ENCODE measurements at regions not wholly inside any gene's neighbourhood (a gene's known extent, or its start where the extent isn't known, plus 50 kb on each side); places are given as distances from the start of the nearest gene placed in this dataset.

DNA sequence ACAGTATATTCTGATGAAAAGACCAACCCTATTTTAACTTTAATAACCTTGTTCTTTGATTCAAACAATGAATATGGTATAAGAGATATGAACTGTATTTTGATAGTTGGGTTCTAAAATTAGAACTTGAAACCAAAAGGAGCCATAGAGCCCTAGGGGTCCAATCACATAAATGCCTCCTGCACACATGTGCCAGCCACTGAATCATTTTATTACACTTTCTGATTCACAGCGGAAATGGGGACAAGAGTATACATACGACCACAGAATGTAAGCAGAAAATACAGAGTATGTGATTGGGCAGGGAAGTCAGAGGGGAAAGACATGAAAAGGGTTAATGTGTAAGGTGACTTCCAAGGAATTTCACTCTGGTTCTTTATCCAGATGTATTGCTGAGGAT lies 1000.2 kb downstream of the NR2F1-AS1 start:
- H3K9me3 ChIP-seq (ENCODE audit: low read length), result no peaks in the 10 kb centered on the region
- H3K36me3 ChIP-seq (ENCODE audit: insufficient read depth, low read length), result no peaks in the 10 kb centered on the region
- H3K27ac ChIP-seq (ENCODE audit: low read depth, low read length), result no peak overlapping the region
- no peak overlapping the region for H3K4me3 ChIP-seq (ENCODE audit: low read depth in 1 of 2, low read length in 2 of 2)
- peaks cover 6% of the 10 kb centered on the region for H3K4me1 ChIP-seq (ENCODE audit: insufficient read depth, low read length)
- H3K27me3 ChIP-seq (ENCODE audit: control insufficient read depth in 1 of 2, insufficient read depth in 2 of 2, low read length in 2 of 2), result no peaks in the 10 kb centered on the region
- no peak overlapping the region for H3K9ac ChIP-seq (ENCODE audit: low read length)

DNA sequence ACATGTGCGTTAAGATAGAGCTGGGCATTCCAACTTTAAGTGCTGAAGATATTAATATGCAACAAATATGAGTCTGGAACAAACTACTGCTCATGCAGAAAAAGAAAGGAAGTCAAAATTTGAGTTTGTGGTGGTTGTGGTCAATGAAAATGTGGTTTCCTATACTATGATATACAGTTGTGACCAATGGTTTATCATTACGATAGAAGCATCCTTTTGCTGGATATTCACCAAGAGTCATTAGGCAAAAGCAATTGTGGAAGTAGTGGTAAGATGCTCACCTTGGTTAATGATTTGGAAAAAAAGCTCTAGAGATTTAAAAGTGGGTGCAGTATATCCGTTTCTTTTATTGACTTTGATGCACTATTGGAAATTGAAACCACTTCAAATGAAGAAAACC lies 1007.0 kb downstream of the NR2F1-AS1 start:
- no peak overlapping the region for H3K9ac ChIP-seq (ENCODE audit: low read length)
- H3K27me3 ChIP-seq (ENCODE audit: control insufficient read depth in 1 of 2, insufficient read depth in 2 of 2, low read length in 2 of 2), result no peaks in the 10 kb centered on the region
- H3K9me3 ChIP-seq (ENCODE audit: low read length), result no peaks in the 10 kb centered on the region
- no peaks in the 10 kb centered on the region for H3K4me1 ChIP-seq (ENCODE audit: insufficient read depth, low read length)
- no peak overlapping the region for H3K4me3 ChIP-seq (ENCODE audit: low read depth in 1 of 2, low read length in 2 of 2)
- H3K36me3 ChIP-seq (ENCODE audit: insufficient read depth, low read length), result no peaks in the 10 kb centered on the region
- H3K27ac ChIP-seq (ENCODE audit: low read depth, low read length), result no peak overlapping the region

DNA sequence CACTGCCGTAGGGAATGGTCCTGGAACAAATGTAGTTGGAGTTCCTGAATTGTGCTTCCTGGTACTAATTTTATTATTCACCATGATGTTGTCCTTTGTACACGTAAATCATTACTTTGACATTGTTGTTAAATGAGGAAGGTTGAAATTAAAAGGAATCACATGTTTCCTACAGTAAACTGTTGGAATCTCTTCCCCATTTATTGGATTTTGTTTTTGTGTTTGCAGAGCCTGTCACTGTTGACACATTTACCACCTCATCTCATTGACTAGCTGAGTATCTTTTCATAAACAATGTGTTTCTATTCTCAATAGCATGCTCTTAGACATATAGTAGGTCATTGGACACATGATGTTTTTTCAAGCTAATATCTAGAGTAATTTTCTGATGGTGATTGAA lies 1012.5 kb downstream of the NR2F1-AS1 start:
- no peak overlapping the region for H3K4me3 ChIP-seq (ENCODE audit: low read depth in 1 of 2, low read length in 2 of 2)
- no peak overlapping the region for H3K9ac ChIP-seq (ENCODE audit: low read length)
- H3K9me3 ChIP-seq (ENCODE audit: low read length), result no peaks in the 10 kb centered on the region
- H3K27me3 ChIP-seq (ENCODE audit: control insufficient read depth in 1 of 2, insufficient read depth in 2 of 2, low read length in 2 of 2), result no peaks in the 10 kb centered on the region
- no peaks in the 10 kb centered on the region for H3K36me3 ChIP-seq (ENCODE audit: insufficient read depth, low read length)
- H3K27ac ChIP-seq (ENCODE audit: low read depth, low read length), result no peak overlapping the region
- H3K4me1 ChIP-seq (ENCODE audit: insufficient read depth, low read length), result no peaks in the 10 kb centered on the region

DNA sequence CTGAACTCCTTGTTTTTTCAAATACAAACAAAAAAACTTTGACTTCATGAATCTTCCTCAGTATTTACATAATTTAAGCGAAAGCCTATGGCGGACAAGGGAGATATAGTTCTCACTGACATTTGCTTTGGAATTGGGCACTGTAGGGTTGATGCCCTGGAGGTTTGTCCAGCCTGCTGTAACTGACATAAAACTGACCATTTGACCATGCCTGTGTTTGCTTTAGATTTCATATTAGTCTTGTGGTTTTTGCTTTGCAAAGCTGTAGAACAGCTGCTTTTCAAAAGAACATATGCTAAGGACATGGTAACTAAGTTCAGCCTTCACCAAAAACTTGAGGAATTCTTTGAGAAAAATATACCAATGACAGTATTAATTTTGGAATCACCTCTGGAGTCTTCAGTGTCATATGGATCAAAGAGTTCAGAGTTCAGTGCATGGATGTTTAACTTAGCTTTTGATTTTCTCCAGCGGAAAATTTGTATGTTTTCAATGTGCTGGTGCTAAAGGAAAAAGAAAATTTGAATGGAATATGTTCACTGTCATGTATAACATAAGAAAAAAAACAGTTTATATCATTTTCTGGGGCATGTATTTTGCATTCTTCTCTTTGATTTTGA lies 1013.1 kb downstream of the NR2F1-AS1 start:
- Histone ChIP-seq H3K4me1 (ENCODE audit: insufficient read depth, low read length) (no peaks in the 10 kb centered on the region), H3K27me3 (ENCODE audit: control insufficient read depth in 1 of 2, insufficient read depth in 2 of 2, low read length in 2 of 2) (no peaks in the 10 kb centered on the region), H3K27ac (ENCODE audit: low read depth, low read length) (no peak overlapping the region), H3K4me3 (ENCODE audit: low read depth in 1 of 2, low read length in 2 of 2) (no peak overlapping the region), H3K9me3 (ENCODE audit: low read length) (no peaks in the 10 kb centered on the region), H3K36me3 (ENCODE audit: insufficient read depth, low read length) (no peaks in the 10 kb centered on the region), H3K9ac (ENCODE audit: low read length) (no peak overlapping the region)

DNA sequence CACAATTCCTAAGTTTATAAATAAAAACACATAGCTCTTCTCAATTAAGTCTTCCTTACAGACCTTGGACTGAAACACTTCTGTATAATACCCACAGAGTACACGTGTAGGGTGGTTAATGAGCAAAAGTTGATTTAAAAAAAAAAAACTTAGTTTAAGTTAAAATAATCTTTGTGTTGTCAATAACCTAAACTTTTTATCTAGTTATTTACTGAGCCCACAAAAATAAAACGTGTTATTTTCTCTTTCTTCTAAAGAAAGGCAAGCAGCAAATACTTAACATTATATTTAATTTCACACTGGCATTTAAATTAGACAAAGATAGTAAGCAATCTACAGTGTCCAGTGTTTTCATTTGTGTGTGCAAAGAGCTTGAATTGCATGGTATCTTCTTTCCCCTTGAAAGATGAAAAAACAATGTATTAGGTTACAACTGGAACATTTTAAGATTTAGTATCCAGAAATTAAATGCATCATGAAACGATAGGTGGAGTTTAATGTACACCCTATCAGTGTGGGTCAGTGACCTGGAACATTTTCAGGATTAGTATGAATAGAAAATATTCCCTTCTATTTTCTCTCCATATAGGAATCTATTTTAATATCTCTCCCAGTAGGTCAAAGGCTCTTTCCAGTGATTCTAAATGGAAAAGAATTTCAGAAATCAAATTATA lies 1014.8 kb downstream of the NR2F1-AS1 start:
- no peak overlapping the region for H3K27ac ChIP-seq (ENCODE audit: low read depth, low read length)
- H3K27me3 ChIP-seq (ENCODE audit: control insufficient read depth in 1 of 2, insufficient read depth in 2 of 2, low read length in 2 of 2), result no peaks in the 10 kb centered on the region
- H3K9ac ChIP-seq (ENCODE audit: low read length), result no peak overlapping the region
- no peaks in the 10 kb centered on the region for H3K9me3 ChIP-seq (ENCODE audit: low read length)
- H3K4me1 ChIP-seq (ENCODE audit: insufficient read depth, low read length), result no peaks in the 10 kb centered on the region
- H3K36me3 ChIP-seq (ENCODE audit: insufficient read depth, low read length), result no peaks in the 10 kb centered on the region
- H3K4me3 ChIP-seq (ENCODE audit: low read depth in 1 of 2, low read length in 2 of 2), result no peak overlapping the region

DNA sequence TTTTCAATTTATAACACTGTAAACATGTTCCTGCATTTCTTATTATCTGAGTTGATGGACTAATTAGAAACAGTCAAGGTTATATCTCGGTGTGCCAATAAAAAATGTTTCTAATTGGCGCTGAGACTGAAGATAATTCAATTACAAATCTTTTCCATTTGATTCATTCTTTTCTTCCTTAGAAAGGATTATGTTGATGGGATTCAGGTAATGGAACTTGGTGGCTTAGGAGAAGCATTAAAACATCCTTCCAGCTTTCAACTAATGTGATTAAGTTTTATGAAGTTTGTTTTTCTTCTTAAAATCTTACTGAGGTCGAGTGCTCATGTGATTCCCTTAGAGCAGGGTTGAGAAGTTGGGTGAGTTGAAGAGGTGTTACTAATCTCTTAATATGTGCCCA lies 1015.3 kb downstream of the NR2F1-AS1 start:
- Histone ChIP-seq H3K4me3 (ENCODE audit: low read depth in 1 of 2, low read length in 2 of 2) (no peak overlapping the region), H3K27me3 (ENCODE audit: control insufficient read depth in 1 of 2, insufficient read depth in 2 of 2, low read length in 2 of 2) (no peaks in the 10 kb centered on the region), H3K9me3 (ENCODE audit: low read length) (no peaks in the 10 kb centered on the region), H3K4me1 (ENCODE audit: insufficient read depth, low read length) (no peaks in the 10 kb centered on the region), H3K27ac (ENCODE audit: low read depth, low read length) (no peak overlapping the region), H3K9ac (ENCODE audit: low read length) (no peak overlapping the region), H3K36me3 (ENCODE audit: insufficient read depth, low read length) (no peaks in the 10 kb centered on the region)

DNA sequence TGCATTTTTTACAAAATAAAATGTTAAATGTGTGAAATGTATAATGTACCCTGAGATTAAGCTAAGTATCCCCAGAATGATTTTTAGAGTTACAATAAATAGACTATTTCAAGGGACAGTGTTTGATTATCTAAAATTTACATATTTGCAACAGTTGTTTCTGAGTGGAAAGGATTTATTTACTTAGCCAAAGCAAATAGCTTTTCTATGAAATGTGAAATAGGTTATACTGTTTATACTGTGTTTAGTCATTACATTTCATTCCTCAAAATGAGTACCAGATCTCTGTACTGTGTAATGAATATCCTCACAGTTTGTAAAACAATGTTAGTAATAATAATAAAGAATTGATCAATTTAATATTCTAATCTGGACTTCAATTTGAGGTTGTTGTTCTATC lies 1019.0 kb downstream of the NR2F1-AS1 start:
- no peaks in the 10 kb centered on the region for H3K36me3 ChIP-seq (ENCODE audit: insufficient read depth, low read length)
- no peak overlapping the region for H3K4me3 ChIP-seq (ENCODE audit: low read depth in 1 of 2, low read length in 2 of 2)
- no peak overlapping the region for H3K27ac ChIP-seq (ENCODE audit: low read depth, low read length)
- H3K9me3 ChIP-seq (ENCODE audit: low read length), result no peaks in the 10 kb centered on the region
- H3K4me1 ChIP-seq (ENCODE audit: insufficient read depth, low read length), result no peaks in the 10 kb centered on the region
- H3K27me3 ChIP-seq (ENCODE audit: control insufficient read depth in 1 of 2, insufficient read depth in 2 of 2, low read length in 2 of 2), result no peaks in the 10 kb centered on the region
- no peak overlapping the region for H3K9ac ChIP-seq (ENCODE audit: low read length)

DNA sequence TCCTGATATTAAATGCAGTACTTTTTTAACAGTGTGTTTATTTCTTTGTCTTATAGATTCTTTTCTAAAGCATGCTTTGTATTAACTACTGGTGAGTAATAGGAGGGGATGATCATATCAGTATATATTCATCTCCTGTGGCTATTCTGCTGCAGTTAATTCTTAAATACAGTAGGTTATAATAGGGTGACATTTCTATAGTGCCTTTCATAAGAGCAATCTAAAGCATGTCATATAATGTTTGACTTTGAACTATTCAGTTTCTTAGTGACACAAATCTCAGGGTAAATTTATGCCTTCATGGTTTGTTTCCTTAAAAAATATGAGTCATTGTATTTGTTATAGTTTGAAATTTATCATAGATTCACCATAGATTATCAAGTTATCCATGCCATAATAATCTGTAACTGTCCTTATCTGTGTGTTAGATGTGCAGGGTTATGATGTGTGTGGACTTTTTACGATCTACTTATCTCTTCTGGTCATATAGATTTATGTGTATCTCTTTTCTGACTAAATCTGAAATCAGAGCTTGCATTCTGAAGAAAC lies 1019.5 kb downstream of the NR2F1-AS1 start:
- Histone ChIP-seq H3K36me3 (ENCODE audit: insufficient read depth, low read length) (no peaks in the 10 kb centered on the region), H3K9me3 (ENCODE audit: low read length) (no peaks in the 10 kb centered on the region), H3K4me1 (ENCODE audit: insufficient read depth, low read length) (no peaks in the 10 kb centered on the region), H3K27me3 (ENCODE audit: control insufficient read depth in 1 of 2, insufficient read depth in 2 of 2, low read length in 2 of 2) (no peaks in the 10 kb centered on the region), H3K27ac (ENCODE audit: low read depth, low read length) (no peak overlapping the region), H3K4me3 (ENCODE audit: low read depth in 1 of 2, low read length in 2 of 2) (no peak overlapping the region), H3K9ac (ENCODE audit: low read length) (no peak overlapping the region)

DNA sequence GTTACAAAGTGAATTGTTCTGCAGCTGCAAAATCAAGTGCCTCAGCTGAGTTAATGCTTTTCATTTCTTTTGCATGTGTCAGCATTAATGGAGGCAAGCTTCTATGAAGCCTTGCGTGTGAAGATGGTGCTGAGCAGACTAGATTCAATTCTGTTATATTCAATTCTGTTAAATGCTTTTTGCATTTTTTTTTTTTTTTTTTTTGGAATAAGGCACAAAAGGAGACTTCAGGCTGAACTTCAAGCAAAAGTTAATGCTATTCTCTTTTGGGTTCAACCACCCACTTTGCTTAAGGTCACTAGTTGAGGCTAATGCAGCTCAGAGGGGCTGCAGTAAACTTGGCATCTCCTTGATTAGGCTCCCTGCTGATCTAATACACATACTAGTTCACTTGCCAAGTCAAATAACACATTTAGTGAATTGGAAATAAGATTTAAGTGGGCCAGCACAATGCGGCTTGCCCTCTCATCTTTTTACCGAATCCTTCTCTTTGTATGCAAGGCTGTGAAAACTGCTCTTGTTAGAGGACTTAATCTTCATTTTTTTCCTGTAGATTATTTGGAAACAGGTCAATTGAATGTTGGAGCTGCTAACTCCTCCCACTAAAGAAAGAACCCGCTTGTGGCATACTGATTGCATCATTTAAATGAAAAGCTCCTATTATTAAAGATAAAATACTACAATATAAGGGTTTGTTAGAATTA lies 1020.2 kb downstream of the NR2F1-AS1 start:
- no peaks in the 10 kb centered on the region for H3K27me3 ChIP-seq (ENCODE audit: control insufficient read depth in 1 of 2, insufficient read depth in 2 of 2, low read length in 2 of 2)
- H3K36me3 ChIP-seq (ENCODE audit: insufficient read depth, low read length), result no peaks in the 10 kb centered on the region
- no peak overlapping the region for H3K27ac ChIP-seq (ENCODE audit: low read depth, low read length)
- H3K4me3 ChIP-seq (ENCODE audit: low read depth in 1 of 2, low read length in 2 of 2), result no peak overlapping the region
- H3K4me1 ChIP-seq (ENCODE audit: insufficient read depth, low read length), result no peaks in the 10 kb centered on the region
- H3K9me3 ChIP-seq (ENCODE audit: low read length), result no peaks in the 10 kb centered on the region
- H3K9ac ChIP-seq (ENCODE audit: low read length), result no peak overlapping the region

DNA sequence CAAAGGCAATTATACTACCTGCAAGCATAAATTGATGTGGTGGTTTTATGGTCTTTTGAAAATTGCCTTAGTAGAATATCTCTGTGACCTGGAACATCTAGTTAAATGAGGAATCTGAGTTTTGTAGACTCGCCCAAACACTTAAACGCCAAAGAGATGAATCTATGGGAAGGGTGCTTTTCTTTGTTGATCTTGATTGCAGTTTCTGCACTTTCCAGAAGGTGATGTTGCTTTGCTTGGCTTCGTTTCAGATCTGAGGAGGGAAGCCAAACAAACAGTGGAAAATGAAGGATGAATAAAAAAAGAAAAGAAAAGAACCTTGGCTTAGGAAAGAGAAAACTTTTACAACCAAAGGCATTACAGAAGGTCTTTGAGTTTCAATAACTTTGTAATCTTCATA lies 1021.2 kb downstream of the NR2F1-AS1 start:
- Histone ChIP-seq H3K27ac (ENCODE audit: low read depth, low read length) (no peak overlapping the region), H3K9ac (ENCODE audit: low read length) (no peak overlapping the region), H3K4me1 (ENCODE audit: insufficient read depth, low read length) (no peaks in the 10 kb centered on the region)

DNA sequence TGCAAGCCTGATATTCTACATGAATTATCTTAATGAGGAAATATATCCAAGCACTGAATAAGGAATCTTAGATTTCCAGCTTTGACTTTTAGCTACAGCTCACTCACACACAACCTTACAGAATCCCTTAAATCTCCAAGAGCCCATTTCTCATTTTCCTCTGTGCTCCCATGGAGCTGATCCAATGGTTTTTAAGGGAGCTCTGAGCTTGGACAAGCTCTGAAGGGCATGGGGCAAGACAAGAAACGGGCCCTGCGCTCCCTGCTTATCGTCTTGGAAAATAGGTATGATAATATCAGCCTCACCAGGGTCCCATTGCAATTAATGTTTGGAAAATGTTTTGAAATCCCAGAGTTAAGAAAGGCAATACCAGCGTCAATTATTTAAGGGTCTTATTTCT lies 1021.7 kb downstream of the NR2F1-AS1 start:
- Histone ChIP-seq H3K27ac (ENCODE audit: low read depth, low read length) (no peak overlapping the region), H3K4me3 (ENCODE audit: low read depth in 1 of 2, low read length in 2 of 2) (no peak overlapping the region), H3K27me3 (ENCODE audit: control insufficient read depth in 1 of 2, insufficient read depth in 2 of 2, low read length in 2 of 2) (no peaks in the 10 kb centered on the region), H3K4me1 (ENCODE audit: insufficient read depth, low read length) (no peaks in the 10 kb centered on the region), H3K36me3 (ENCODE audit: insufficient read depth, low read length) (no peaks in the 10 kb centered on the region), H3K9me3 (ENCODE audit: low read length) (no peaks in the 10 kb centered on the region), H3K9ac (ENCODE audit: low read length) (no peak overlapping the region)

More for the DNA sequence above, 1021.2 kb downstream of the NR2F1-AS1 start:
- Histone ChIP-seq H3K36me3 (ENCODE audit: insufficient read depth, low read length) (no peaks in the 10 kb centered on the region), H3K4me3 (ENCODE audit: low read depth in 1 of 2, low read length in 2 of 2) (no peak overlapping the region), H3K27me3 (ENCODE audit: control insufficient read depth in 1 of 2, insufficient read depth in 2 of 2, low read length in 2 of 2) (no peaks in the 10 kb centered on the region), H3K9me3 (ENCODE audit: low read length) (no peaks in the 10 kb centered on the region)

Measured in muscle layer of colon (tissue), 2 donors.